NCI-H2107 treated with DMSO at 0.1 percent for 48 hours (cell line): ENCODE measurements at regions not wholly inside any gene's neighbourhood (a gene's known extent, or its start where the extent isn't known, plus 50 kb on each side); places are given as distances from the start of the nearest gene placed in this dataset.
"Not testable (repeated sequence)": the region's sequence is repeated elsewhere in the genome, so short reads cannot be mapped to it uniquely, and the experiment has no call there.

Experiments used
- DNase-seq: peaks from one replicate; lab custom pipeline; 2025; ENCODE audit not compliant: unreplicated experiment; lab: John Stamatoyannopoulos, UW

- DNase-seq: no peak
Measured at GRCh38 chr7:131865911-131866310, 309.5 kb upstream of the PODXL start.

- DNase-seq: no peak
Measured at GRCh38 chr7:131861620-131862346, 305.4 kb upstream of the PODXL start.

GRCh38 chr7:131859147-131859821, 302.9 kb upstream of the PODXL start:
- DNase-seq: peak; percentile 8

- no peak for DNase-seq
Measured at GRCh38 chr7:131858611-131859010, 302.2 kb upstream of the PODXL start.

- no peak for DNase-seq
Measured at GRCh38 chr7:131849472-131849871, 293.0 kb upstream of the PODXL start.

- no peak for DNase-seq
Measured at GRCh38 chr7:131848033-131848432, 291.6 kb upstream of the PODXL start.

- no peak for DNase-seq
Measured at GRCh38 chr7:131845573-131846314, 289.3 kb upstream of the PODXL start.

GRCh38 chr7:131844369-131844768, 287.9 kb upstream of the PODXL start:
- DNase-seq: no peak

- DNase-seq: no peak
Measured at GRCh38 chr7:131843898-131844331, 287.5 kb upstream of the PODXL start.

- no peak for DNase-seq
Measured at GRCh38 chr7:131839967-131840690, 283.7 kb upstream of the PODXL start.

GRCh38 chr7:131836733-131837132, 280.3 kb upstream of the PODXL start:
- no peak for DNase-seq

- no peak for DNase-seq
Measured at GRCh38 chr7:131835141-131835540, 278.7 kb upstream of the PODXL start.

GRCh38 chr7:131830681-131831080, 274.3 kb upstream of the PODXL start:
- no peak for DNase-seq

GRCh38 chr7:131829947-131830558, 273.6 kb upstream of the PODXL start:
- DNase-seq: no peak

GRCh38 chr7:131827421-131827820, 271.0 kb upstream of the PODXL start:
- no peak for DNase-seq

- DNase-seq: no peak
Measured at GRCh38 chr7:131826960-131827359, 270.5 kb upstream of the PODXL start.

GRCh38 chr7:131823961-131824440, 267.6 kb upstream of the PODXL start:
- not testable (repeated sequence) for DNase-seq

GRCh38 chr7:131819891-131820290, 263.5 kb upstream of the PODXL start:
- DNase-seq: no peak

GRCh38 chr7:131816391-131817007, 260.1 kb upstream of the PODXL start:
- DNase-seq: no peak

- DNase-seq: no peak
Measured at GRCh38 chr7:131808736-131809135, 252.3 kb upstream of the PODXL start.
